ENCODE measurements at regions not wholly inside any gene's neighbourhood (a gene's known extent, or its start where the extent isn't known, plus 50 kb on each side); places are given as distances from the start of the nearest gene placed in this dataset.

- TF ChIP-seq, protein P1, sequence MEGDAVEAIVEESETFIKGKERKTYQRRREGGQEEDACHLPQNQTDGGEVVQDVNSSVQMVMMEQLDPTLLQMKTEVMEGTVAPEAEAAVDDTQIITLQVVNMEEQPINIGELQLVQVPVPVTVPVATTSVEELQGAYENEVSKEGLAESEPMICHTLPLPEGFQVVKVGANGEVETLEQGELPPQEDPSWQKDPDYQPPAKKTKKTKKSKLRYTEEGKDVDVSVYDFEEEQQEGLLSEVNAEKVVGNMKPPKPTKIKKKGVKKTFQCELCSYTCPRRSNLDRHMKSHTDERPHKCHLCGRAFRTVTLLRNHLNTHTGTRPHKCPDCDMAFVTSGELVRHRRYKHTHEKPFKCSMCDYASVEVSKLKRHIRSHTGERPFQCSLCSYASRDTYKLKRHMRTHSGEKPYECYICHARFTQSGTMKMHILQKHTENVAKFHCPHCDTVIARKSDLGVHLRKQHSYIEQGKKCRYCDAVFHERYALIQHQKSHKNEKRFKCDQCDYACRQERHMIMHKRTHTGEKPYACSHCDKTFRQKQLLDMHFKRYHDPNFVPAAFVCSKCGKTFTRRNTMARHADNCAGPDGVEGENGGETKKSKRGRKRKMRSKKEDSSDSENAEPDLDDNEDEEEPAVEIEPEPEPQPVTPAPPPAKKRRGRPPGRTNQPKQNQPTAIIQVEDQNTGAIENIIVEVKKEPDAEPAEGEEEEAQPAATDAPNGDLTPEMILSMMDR (IDR thresholded peaks at IDR 0.05; ENCODE audit: insufficient read depth, low read length) = no peak
- no peak for TF ChIP-seq POLR2AphosphoS5 (IDR thresholded peaks at IDR 0.05; ENCODE audit: low read depth)
- no peak for TF ChIP-seq GABPA (IDR thresholded peaks at IDR 0.05; ENCODE audit: low read depth)
- TF ChIP-seq, protein P2, sequence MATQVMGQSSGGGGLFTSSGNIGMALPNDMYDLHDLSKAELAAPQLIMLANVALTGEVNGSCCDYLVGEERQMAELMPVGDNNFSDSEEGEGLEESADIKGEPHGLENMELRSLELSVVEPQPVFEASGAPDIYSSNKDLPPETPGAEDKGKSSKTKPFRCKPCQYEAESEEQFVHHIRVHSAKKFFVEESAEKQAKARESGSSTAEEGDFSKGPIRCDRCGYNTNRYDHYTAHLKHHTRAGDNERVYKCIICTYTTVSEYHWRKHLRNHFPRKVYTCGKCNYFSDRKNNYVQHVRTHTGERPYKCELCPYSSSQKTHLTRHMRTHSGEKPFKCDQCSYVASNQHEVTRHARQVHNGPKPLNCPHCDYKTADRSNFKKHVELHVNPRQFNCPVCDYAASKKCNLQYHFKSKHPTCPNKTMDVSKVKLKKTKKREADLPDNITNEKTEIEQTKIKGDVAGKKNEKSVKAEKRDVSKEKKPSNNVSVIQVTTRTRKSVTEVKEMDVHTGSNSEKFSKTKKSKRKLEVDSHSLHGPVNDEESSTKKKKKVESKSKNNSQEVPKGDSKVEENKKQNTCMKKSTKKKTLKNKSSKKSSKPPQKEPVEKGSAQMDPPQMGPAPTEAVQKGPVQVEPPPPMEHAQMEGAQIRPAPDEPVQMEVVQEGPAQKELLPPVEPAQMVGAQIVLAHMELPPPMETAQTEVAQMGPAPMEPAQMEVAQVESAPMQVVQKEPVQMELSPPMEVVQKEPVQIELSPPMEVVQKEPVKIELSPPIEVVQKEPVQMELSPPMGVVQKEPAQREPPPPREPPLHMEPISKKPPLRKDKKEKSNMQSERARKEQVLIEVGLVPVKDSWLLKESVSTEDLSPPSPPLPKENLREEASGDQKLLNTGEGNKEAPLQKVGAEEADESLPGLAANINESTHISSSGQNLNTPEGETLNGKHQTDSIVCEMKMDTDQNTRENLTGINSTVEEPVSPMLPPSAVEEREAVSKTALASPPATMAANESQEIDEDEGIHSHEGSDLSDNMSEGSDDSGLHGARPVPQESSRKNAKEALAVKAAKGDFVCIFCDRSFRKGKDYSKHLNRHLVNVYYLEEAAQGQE (IDR thresholded peaks at IDR 0.05; ENCODE audit: insufficient replicate concordance, low read depth) = no peak
- TF ChIP-seq SPI1 (IDR thresholded peaks at IDR 0.05; ENCODE audit: borderline replicate concordance, low read depth) = no peak
These were observed 59.6 kb downstream of the BARX1 start for GRCh38 chr9:93895535-93895934.

All from HL-60 (cell line).